ENCODE measurements at regions not wholly inside any gene's neighbourhood (a gene's known extent, or its start where the extent isn't known, plus 50 kb on each side); places are given as distances from the start of the nearest gene placed in this dataset.

- H3K9me3 ChIP-seq (ENCODE audit: control insufficient read depth in 2 of 2, low read length in 2 of 2), result no peaks in the 10 kb centered on the region
- H3K27ac ChIP-seq (ENCODE audit: low read length), result no peak overlapping the region
- no peak overlapping the region for H3K9ac ChIP-seq (ENCODE audit: low read length in 2 of 2)
- no peaks in the 10 kb centered on the region for H3K36me3 ChIP-seq (ENCODE audit: control insufficient read depth in 2 of 2, insufficient read depth in 2 of 2, low read length in 2 of 2)
- no peak overlapping the region for H3K4me3 ChIP-seq (ENCODE audit: low read length in 2 of 2)
- H3K27me3 ChIP-seq (ENCODE audit: control insufficient read depth in 1 of 2, insufficient read depth in 2 of 2, low read length in 2 of 2), result no peaks in the 10 kb centered on the region
- no peaks in the 10 kb centered on the region for H3K4me1 ChIP-seq (ENCODE audit: control insufficient read depth, insufficient read depth, low read length)
These were observed 376.7 kb upstream of the CCDC179 start for GRCh38 chr11:23236826-23237555.

- no peak overlapping the region for H3K9ac ChIP-seq (ENCODE audit: low read length in 2 of 2)
- H3K4me1 ChIP-seq (ENCODE audit: control insufficient read depth, insufficient read depth, low read length), result no peaks in the 10 kb centered on the region
- H3K27me3 ChIP-seq (ENCODE audit: control insufficient read depth in 1 of 2, insufficient read depth in 2 of 2, low read length in 2 of 2), result no peaks in the 10 kb centered on the region
- no peaks in the 10 kb centered on the region for H3K9me3 ChIP-seq (ENCODE audit: control insufficient read depth in 2 of 2, low read length in 2 of 2)
- H3K36me3 ChIP-seq (ENCODE audit: control insufficient read depth in 2 of 2, insufficient read depth in 2 of 2, low read length in 2 of 2), result no peaks in the 10 kb centered on the region
- no peak overlapping the region for H3K27ac ChIP-seq (ENCODE audit: low read length)
- no peak overlapping the region for H3K4me3 ChIP-seq (ENCODE audit: low read length in 2 of 2)
These were observed 392.2 kb upstream of the CCDC179 start for GRCh38 chr11:23252426-23252825.

GRCh38 chr11:23257088-23257487, 396.8 kb upstream of the CCDC179 start:
- no peak overlapping the region for H3K9ac ChIP-seq (ENCODE audit: low read length in 2 of 2)
- H3K36me3 ChIP-seq (ENCODE audit: control insufficient read depth in 2 of 2, insufficient read depth in 2 of 2, low read length in 2 of 2), result no peaks in the 10 kb centered on the region
- H3K4me3 ChIP-seq (ENCODE audit: low read length in 2 of 2), result no peak overlapping the region
- H3K27me3 ChIP-seq (ENCODE audit: control insufficient read depth in 1 of 2, insufficient read depth in 2 of 2, low read length in 2 of 2), result no peaks in the 10 kb centered on the region
- no peak overlapping the region for H3K27ac ChIP-seq (ENCODE audit: low read length)
- H3K9me3 ChIP-seq (ENCODE audit: control insufficient read depth in 2 of 2, low read length in 2 of 2), result no peaks in the 10 kb centered on the region
- no peaks in the 10 kb centered on the region for H3K4me1 ChIP-seq (ENCODE audit: control insufficient read depth, insufficient read depth, low read length)

- Histone ChIP-seq H3K36me3 (ENCODE audit: control insufficient read depth in 2 of 2, insufficient read depth in 2 of 2, low read length in 2 of 2) (no peaks in the 10 kb centered on the region), H3K4me3 (ENCODE audit: low read length in 2 of 2) (no peak overlapping the region), H3K4me1 (ENCODE audit: control insufficient read depth, insufficient read depth, low read length) (no peaks in the 10 kb centered on the region)
These were observed 397.3 kb upstream of the CCDC179 start for GRCh38 chr11:23257556-23257955.

GRCh38 chr11:23263466-23263865, 403.2 kb upstream of the CCDC179 start:
- no peaks in the 10 kb centered on the region for H3K27me3 ChIP-seq (ENCODE audit: control insufficient read depth in 1 of 2, insufficient read depth in 2 of 2, low read length in 2 of 2)
- no peaks in the 10 kb centered on the region for H3K4me1 ChIP-seq (ENCODE audit: control insufficient read depth, insufficient read depth, low read length)
- H3K4me3 ChIP-seq (ENCODE audit: low read length in 2 of 2), result no peak overlapping the region
- no peaks in the 10 kb centered on the region for H3K36me3 ChIP-seq (ENCODE audit: control insufficient read depth in 2 of 2, insufficient read depth in 2 of 2, low read length in 2 of 2)
- H3K9me3 ChIP-seq (ENCODE audit: control insufficient read depth in 2 of 2, low read length in 2 of 2), result no peaks in the 10 kb centered on the region
- H3K9ac ChIP-seq (ENCODE audit: low read length in 2 of 2), result no peak overlapping the region
- no peak overlapping the region for H3K27ac ChIP-seq (ENCODE audit: low read length)

More at GRCh38 chr11:23257556-23257955, 397.3 kb upstream of the CCDC179 start:
- Histone ChIP-seq H3K9ac (ENCODE audit: low read length in 2 of 2) (no peak overlapping the region), H3K27ac (ENCODE audit: low read length) (no peak overlapping the region), H3K9me3 (ENCODE audit: control insufficient read depth in 2 of 2, low read length in 2 of 2) (no peaks in the 10 kb centered on the region), H3K27me3 (ENCODE audit: control insufficient read depth in 1 of 2, insufficient read depth in 2 of 2, low read length in 2 of 2) (no peaks in the 10 kb centered on the region)

GRCh38 chr11:23272095-23272494, 411.8 kb upstream of the CCDC179 start:
- Histone ChIP-seq H3K36me3 (ENCODE audit: control insufficient read depth in 2 of 2, insufficient read depth in 2 of 2, low read length in 2 of 2) (no peaks in the 10 kb centered on the region), H3K9ac (ENCODE audit: low read length in 2 of 2) (no peak overlapping the region), H3K9me3 (ENCODE audit: control insufficient read depth in 2 of 2, low read length in 2 of 2) (no peaks in the 10 kb centered on the region), H3K4me3 (ENCODE audit: low read length in 2 of 2) (no peak overlapping the region), H3K27me3 (ENCODE audit: control insufficient read depth in 1 of 2, insufficient read depth in 2 of 2, low read length in 2 of 2) (no peaks in the 10 kb centered on the region), H3K4me1 (ENCODE audit: control insufficient read depth, insufficient read depth, low read length) (no peaks in the 10 kb centered on the region), H3K27ac (ENCODE audit: low read length) (no peak overlapping the region)

- H3K9ac ChIP-seq (ENCODE audit: low read length in 2 of 2), result no peak overlapping the region
- H3K36me3 ChIP-seq (ENCODE audit: control insufficient read depth in 2 of 2, insufficient read depth in 2 of 2, low read length in 2 of 2), result no peaks in the 10 kb centered on the region
- H3K9me3 ChIP-seq (ENCODE audit: control insufficient read depth in 2 of 2, low read length in 2 of 2), result no peaks in the 10 kb centered on the region
- no peaks in the 10 kb centered on the region for H3K4me1 ChIP-seq (ENCODE audit: control insufficient read depth, insufficient read depth, low read length)
- H3K4me3 ChIP-seq (ENCODE audit: low read length in 2 of 2), result no peak overlapping the region
- no peaks in the 10 kb centered on the region for H3K27me3 ChIP-seq (ENCODE audit: control insufficient read depth in 1 of 2, insufficient read depth in 2 of 2, low read length in 2 of 2)
- H3K27ac ChIP-seq (ENCODE audit: low read length), result no peak overlapping the region
These were observed 417.8 kb upstream of the CCDC179 start for GRCh38 chr11:23278121-23278520.

GRCh38 chr11:23280088-23280487, 419.8 kb upstream of the CCDC179 start:
- H3K4me3 ChIP-seq (ENCODE audit: low read length in 2 of 2), result no peak overlapping the region
- H3K9ac ChIP-seq (ENCODE audit: low read length in 2 of 2), result no peak overlapping the region

GRCh38 chr11:23283666-23284065, 423.4 kb upstream of the CCDC179 start:
- Histone ChIP-seq H3K27ac (ENCODE audit: low read length) (no peak overlapping the region), H3K36me3 (ENCODE audit: control insufficient read depth in 2 of 2, insufficient read depth in 2 of 2, low read length in 2 of 2) (no peaks in the 10 kb centered on the region), H3K9ac (ENCODE audit: low read length in 2 of 2) (no peak overlapping the region), H3K4me1 (ENCODE audit: control insufficient read depth, insufficient read depth, low read length) (no peaks in the 10 kb centered on the region), H3K27me3 (ENCODE audit: control insufficient read depth in 1 of 2, insufficient read depth in 2 of 2, low read length in 2 of 2) (no peaks in the 10 kb centered on the region), H3K4me3 (ENCODE audit: low read length in 2 of 2) (no peak overlapping the region), H3K9me3 (ENCODE audit: control insufficient read depth in 2 of 2, low read length in 2 of 2) (no peaks in the 10 kb centered on the region)

More at GRCh38 chr11:23280088-23280487, 419.8 kb upstream of the CCDC179 start:
- Histone ChIP-seq H3K27me3 (ENCODE audit: control insufficient read depth in 1 of 2, insufficient read depth in 2 of 2, low read length in 2 of 2) (no peaks in the 10 kb centered on the region), H3K27ac (ENCODE audit: low read length) (no peak overlapping the region), H3K9me3 (ENCODE audit: control insufficient read depth in 2 of 2, low read length in 2 of 2) (no peaks in the 10 kb centered on the region), H3K36me3 (ENCODE audit: control insufficient read depth in 2 of 2, insufficient read depth in 2 of 2, low read length in 2 of 2) (no peaks in the 10 kb centered on the region), H3K4me1 (ENCODE audit: control insufficient read depth, insufficient read depth, low read length) (no peaks in the 10 kb centered on the region)

- no peak overlapping the region for H3K4me3 ChIP-seq (ENCODE audit: low read length in 2 of 2)
- no peaks in the 10 kb centered on the region for H3K36me3 ChIP-seq (ENCODE audit: control insufficient read depth in 2 of 2, insufficient read depth in 2 of 2, low read length in 2 of 2)
- H3K9ac ChIP-seq (ENCODE audit: low read length in 2 of 2), result no peak overlapping the region
- no peaks in the 10 kb centered on the region for H3K4me1 ChIP-seq (ENCODE audit: control insufficient read depth, insufficient read depth, low read length)
- H3K27me3 ChIP-seq (ENCODE audit: control insufficient read depth in 1 of 2, insufficient read depth in 2 of 2, low read length in 2 of 2), result no peaks in the 10 kb centered on the region
- no peaks in the 10 kb centered on the region for H3K9me3 ChIP-seq (ENCODE audit: control insufficient read depth in 2 of 2, low read length in 2 of 2)
- H3K27ac ChIP-seq (ENCODE audit: low read length), result no peak overlapping the region
These were observed 424.4 kb upstream of the CCDC179 start for GRCh38 chr11:23284631-23285030.

GRCh38 chr11:23288003-23288783, 427.9 kb upstream of the CCDC179 start:
- no peaks in the 10 kb centered on the region for H3K4me1 ChIP-seq (ENCODE audit: control insufficient read depth, insufficient read depth, low read length)
- no peaks in the 10 kb centered on the region for H3K27me3 ChIP-seq (ENCODE audit: control insufficient read depth in 1 of 2, insufficient read depth in 2 of 2, low read length in 2 of 2)
- no peaks in the 10 kb centered on the region for H3K9me3 ChIP-seq (ENCODE audit: control insufficient read depth in 2 of 2, low read length in 2 of 2)
- H3K4me3 ChIP-seq (ENCODE audit: low read length in 2 of 2), result no peak overlapping the region
- no peak overlapping the region for H3K27ac ChIP-seq (ENCODE audit: low read length)
- no peak overlapping the region for H3K9ac ChIP-seq (ENCODE audit: low read length in 2 of 2)
- no peaks in the 10 kb centered on the region for H3K36me3 ChIP-seq (ENCODE audit: control insufficient read depth in 2 of 2, insufficient read depth in 2 of 2, low read length in 2 of 2)

Data from stomach smooth muscle (tissue), 2 donors.